Omental fat pad (tissue), 3 donors: ENCODE measurements at regions not wholly inside any gene's neighbourhood (a gene's known extent, or its start where the extent isn't known, plus 50 kb on each side); places are given as distances from the start of the nearest gene placed in this dataset.

ENCODE experiments used
- ATAC-seq: fragments of 150-250 bp; one replicate; pipeline ENCODE4 v1.9.1; 2016; ENCODE audit warnings: mild to moderate bottlenecking, moderate library complexity; ENCODE audit not compliant: low FRiP score
- DNase-seq: peaks from one replicate; pipeline ENCODE4 v3.0.0-alpha.2; 2019; ENCODE audit warnings: low spot score
- TF ChIP-seq, protein P1 (sequence below), 3 donors: fragments of 450-650 bp; IDR thresholded peaks; one replicate each; pipeline ENCODE4 v1.5.1; 2016 to 2017; ENCODE audit warnings: antibody characterized with exemption in 3 of 3, mild to moderate bottlenecking in 3 of 3, moderate library complexity in 2 of 3

GRCh38 chr5:164650427-164650826 lies 1145.0 kb downstream of the MAT2B start:
- DNase-seq (no peak), ATAC-seq (no peak)
- TF ChIP-seq, protein P1, sequence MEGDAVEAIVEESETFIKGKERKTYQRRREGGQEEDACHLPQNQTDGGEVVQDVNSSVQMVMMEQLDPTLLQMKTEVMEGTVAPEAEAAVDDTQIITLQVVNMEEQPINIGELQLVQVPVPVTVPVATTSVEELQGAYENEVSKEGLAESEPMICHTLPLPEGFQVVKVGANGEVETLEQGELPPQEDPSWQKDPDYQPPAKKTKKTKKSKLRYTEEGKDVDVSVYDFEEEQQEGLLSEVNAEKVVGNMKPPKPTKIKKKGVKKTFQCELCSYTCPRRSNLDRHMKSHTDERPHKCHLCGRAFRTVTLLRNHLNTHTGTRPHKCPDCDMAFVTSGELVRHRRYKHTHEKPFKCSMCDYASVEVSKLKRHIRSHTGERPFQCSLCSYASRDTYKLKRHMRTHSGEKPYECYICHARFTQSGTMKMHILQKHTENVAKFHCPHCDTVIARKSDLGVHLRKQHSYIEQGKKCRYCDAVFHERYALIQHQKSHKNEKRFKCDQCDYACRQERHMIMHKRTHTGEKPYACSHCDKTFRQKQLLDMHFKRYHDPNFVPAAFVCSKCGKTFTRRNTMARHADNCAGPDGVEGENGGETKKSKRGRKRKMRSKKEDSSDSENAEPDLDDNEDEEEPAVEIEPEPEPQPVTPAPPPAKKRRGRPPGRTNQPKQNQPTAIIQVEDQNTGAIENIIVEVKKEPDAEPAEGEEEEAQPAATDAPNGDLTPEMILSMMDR (IDR thresholded peaks at IDR 0.05): no peak

DNA sequence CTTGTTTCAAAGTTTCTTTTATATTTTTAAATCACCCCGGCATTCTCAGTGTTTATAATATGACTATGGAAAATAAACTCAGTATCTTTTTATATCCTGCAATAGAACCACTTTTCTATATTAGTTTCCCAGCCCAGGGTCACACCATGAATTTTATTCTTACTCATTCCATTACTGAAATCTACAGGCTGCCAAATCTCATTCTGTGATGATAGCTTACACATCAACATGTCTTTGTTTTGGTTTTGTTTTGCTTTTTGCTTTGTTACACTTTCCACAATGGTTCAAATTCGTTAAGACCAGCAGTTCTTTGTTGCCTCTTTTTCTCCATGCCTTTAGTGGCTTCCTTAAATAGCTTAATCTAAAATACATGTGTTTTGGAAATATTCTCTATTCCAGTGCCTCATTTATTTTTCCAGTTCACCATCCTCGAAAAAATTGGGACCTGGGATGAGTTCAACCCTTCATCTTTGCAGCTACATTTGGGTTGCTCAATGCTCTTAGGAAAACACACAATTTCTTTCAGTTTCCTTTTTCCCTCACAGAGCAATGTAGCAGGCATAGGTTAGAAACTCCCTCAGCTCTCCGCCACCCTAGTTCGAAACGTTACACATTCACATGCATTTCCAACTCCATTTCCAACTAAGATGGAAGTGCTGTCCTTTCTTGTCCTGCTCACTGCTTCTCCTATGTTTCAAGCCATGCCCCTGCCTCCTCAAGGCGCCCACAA lies 1146.3 kb downstream of the MAT2B start:
- ATAC-seq (no peak), DNase-seq (no peak)
- TF ChIP-seq, protein P1 (IDR thresholded peaks at IDR 0.05): no peak

DNA sequence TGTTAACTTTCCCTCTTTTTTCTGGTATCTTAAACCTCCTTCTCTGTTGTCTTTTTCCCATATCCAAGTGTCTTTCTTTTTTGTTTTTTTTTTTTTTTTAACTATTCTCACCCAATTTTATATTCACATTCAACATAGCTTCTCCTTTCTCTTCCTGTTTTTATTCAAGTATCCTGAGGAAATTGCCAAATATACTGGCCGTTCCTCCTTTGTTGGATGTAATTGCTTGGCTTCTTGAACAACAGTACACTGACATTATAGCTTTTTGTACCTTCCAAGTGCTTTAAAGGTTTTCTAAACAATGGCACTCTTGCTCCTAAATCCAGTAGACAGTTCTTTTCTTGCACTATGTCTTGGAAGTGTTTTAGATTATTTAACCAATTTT lies 1146.8 kb downstream of the MAT2B start:
- no peak for DNase-seq
- ATAC-seq: no peak
- TF ChIP-seq, protein P1 (IDR thresholded peaks at IDR 0.05): no peak

DNA sequence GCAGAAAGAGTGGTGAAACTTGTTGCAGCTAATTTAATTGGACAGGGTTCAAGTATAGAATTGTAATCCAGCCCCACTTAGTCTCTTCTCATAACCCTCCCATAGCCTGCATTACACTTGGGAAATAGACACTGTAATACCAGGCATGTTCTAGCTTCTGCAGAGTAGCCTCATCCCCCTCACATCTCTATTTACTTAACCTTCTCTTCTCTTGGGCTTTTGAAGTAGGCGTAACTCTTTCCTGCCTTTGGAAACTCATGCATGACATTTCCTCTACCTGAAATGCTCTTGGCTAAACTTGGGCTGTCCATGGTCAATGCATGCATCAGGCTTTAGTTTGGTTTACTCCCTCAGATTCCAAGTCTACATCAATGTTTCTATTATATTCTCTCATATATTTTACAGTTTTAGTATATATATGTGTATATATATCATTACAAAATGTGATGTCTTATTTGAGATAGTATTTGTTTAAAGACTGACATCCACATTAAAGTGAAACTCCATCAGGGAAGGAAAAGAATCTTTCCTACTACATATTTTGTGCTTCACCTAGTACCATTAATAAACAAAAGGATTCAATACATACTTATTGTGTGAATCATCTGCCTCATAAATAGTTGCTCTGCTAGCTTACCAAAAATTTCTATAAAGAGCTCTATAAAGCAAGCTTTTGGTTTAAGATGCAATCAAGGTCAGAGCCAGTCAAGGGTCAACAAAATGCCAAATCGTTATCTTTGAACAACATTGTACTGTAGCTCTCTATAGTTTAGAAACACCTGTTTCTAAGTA lies 1158.0 kb downstream of the MAT2B start:
- ATAC-seq (no peak), DNase-seq (no peak)
- TF ChIP-seq, protein P1 (IDR thresholded peaks at IDR 0.05): no peak

DNA sequence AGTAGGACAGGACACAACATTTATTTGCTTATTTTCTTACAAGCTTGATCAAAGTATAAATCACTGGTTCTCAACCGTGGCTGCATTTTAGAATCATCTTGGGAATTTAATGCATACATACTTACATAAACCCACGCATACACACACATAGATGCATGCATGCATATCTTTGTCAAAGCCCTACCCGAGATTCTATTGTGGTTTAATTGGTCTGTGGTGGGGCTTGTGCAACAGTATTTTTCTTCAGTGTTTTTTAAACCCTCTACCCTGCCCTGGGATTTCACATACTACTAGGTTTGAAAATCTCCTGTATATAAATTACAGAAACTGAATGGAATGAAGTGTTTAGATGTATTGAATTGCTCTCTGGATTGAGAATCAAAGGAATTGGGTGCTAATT lies 1166.2 kb downstream of the MAT2B start:
- no peak for ATAC-seq
- DNase-seq: no peak
- TF ChIP-seq, protein P1 (IDR thresholded peaks at IDR 0.05): no peak

- TF ChIP-seq, protein P1 (IDR thresholded peaks at IDR 0.05): no peak
- no peak for DNase-seq
- no peak for ATAC-seq
Observed at GRCh38 chr5:164672205-164672604, 1166.8 kb downstream of the MAT2B start.
